SKM-1 treated with dmso at 0.1 percent for 144 hours (cell line): ENCODE measurements at regions not wholly inside any gene's neighbourhood (a gene's known extent, or its start where the extent isn't known, plus 50 kb on each side); places are given as distances from the start of the nearest gene placed in this dataset.
A peak's percentile ranks its signal among the peaks of the same experiment; 100 is the strongest.

ENCODE experiments used
- DNase-seq: peaks from one replicate; lab custom pipeline; 2025; ENCODE audit not compliant: unreplicated experiment; lab: John Stamatoyannopoulos, UW

- DNase-seq: no peak
These were observed 121.8 kb upstream of the ERRFI1 start for GRCh38 chr1:8147956-8148355.

- DNase-seq: no peak
These were observed 120.2 kb upstream of the ERRFI1 start for GRCh38 chr1:8146257-8146855.

GRCh38 chr1:8145545-8146202 lies 119.6 kb upstream of the ERRFI1 start:
- DNase-seq: no peak

- DNase-seq: no peak
These were observed 118.2 kb upstream of the ERRFI1 start for GRCh38 chr1:8144323-8144722.

- no peak for DNase-seq
These were observed 117.0 kb upstream of the ERRFI1 start for GRCh38 chr1:8142955-8143629.

GRCh38 chr1:8139941-8140340 lies 113.8 kb upstream of the ERRFI1 start:
- DNase-seq: no peak

- no peak for DNase-seq
These were observed 113.3 kb upstream of the ERRFI1 start for GRCh38 chr1:8139383-8139782.

GRCh38 chr1:8138673-8139072 lies 112.6 kb upstream of the ERRFI1 start:
- no peak for DNase-seq

GRCh38 chr1:8137481-8138244 lies 111.6 kb upstream of the ERRFI1 start:
- no peak for DNase-seq

- DNase-seq: no peak
These were observed 110.7 kb upstream of the ERRFI1 start for GRCh38 chr1:8136766-8137165.

GRCh38 chr1:8135250-8135649 lies 109.1 kb upstream of the ERRFI1 start:
- no peak for DNase-seq

GRCh38 chr1:8134546-8135235 lies 108.6 kb upstream of the ERRFI1 start:
- DNase-seq: no peak

- no peak for DNase-seq
These were observed 107.7 kb upstream of the ERRFI1 start for GRCh38 chr1:8133657-8134430.

- DNase-seq: no peak
These were observed 107.1 kb upstream of the ERRFI1 start for GRCh38 chr1:8133190-8133589.

- peak; percentile 39 for DNase-seq
These were observed 101.1 kb upstream of the ERRFI1 start for GRCh38 chr1:8127171-8127641.

- no peak for DNase-seq
These were observed 96.6 kb upstream of the ERRFI1 start for GRCh38 chr1:8122477-8123407.

GRCh38 chr1:8122160-8122476 lies 96.0 kb upstream of the ERRFI1 start:
- DNase-seq: no peak

GRCh38 chr1:8121261-8122159 lies 95.4 kb upstream of the ERRFI1 start:
- no peak for DNase-seq
